Vagina (tissue), 2 donors: ENCODE measurements at regions not wholly inside any gene's neighbourhood (a gene's known extent, or its start where the extent isn't known, plus 50 kb on each side); places are given as distances from the start of the nearest gene placed in this dataset.

Experiments used
- DNase-seq, 2 donors: peaks; one replicate each; pipeline ENCODE4 v3.0.0-alpha.2; 2017; ENCODE audit errors: extremely low spot score in 2 of 2
- H3K27ac ChIP-seq: fragments of 200-600 bp; sonication (generic); one replicate; pipeline ENCODE4 v1.5.1; 2019
- H3K27me3 ChIP-seq: fragments of 200-600 bp; sonication (generic); one replicate; pipeline ENCODE4 v1.5.1; 2019
- H3K36me3 ChIP-seq, 2 donors: fragments of 200-600 bp; sonication (generic); one replicate each; pipeline ENCODE4 v1.5.1; 2017 to 2019
- H3K4me1 ChIP-seq: fragments of 200-600 bp; sonication (generic); one replicate; pipeline ENCODE4 v1.5.1; 2019
- H3K4me3 ChIP-seq, 2 donors: fragments of 200-600 bp; sonication (generic); 1 replicate in 1 of 2; 2 replicates in 1 of 2; pipeline ENCODE4 v1.5.1; 2016 to 2019
- H3K9me3 ChIP-seq: fragments of 200-600 bp; sonication (generic); one replicate; pipeline ENCODE4 v1.5.1; 2019
- CTCF ChIP-seq, 3 experiments: fragments of 450-650 bp in 2 of 3; fragments of 200-600 bp in 1 of 3; sonication (generic) in 1 of 3; IDR thresholded peaks; one replicate each; pipeline ENCODE4 v1.5.1; 2017 to 2019; ENCODE audit warnings: antibody characterized with exemption in 3 of 3, mild to moderate bottlenecking in 2 of 3, moderate library complexity in 2 of 3
- POLR2A ChIP-seq, 2 donors: fragments of 450-650 bp; IDR thresholded peaks; one replicate each; pipeline ENCODE4 v1.6.1; 2017; ENCODE audit warnings: antibody characterized with exemption in 2 of 2, mild to moderate bottlenecking in 2 of 2, moderate library complexity in 2 of 2
- POLR2AphosphoS5 ChIP-seq, 2 donors: sonication (generic); formaldehyde crosslinking; IDR thresholded peaks; one replicate each; pipeline ENCODE4 v1.9.0; 2017; ENCODE audit warnings: antibody characterized with exemption in 2 of 2, mild to moderate bottlenecking in 2 of 2, low read depth in 1 of 2; ENCODE audit not compliant: insufficient read depth in 1 of 2
- intact Hi-C: fragments of 100-400 bp; cut with DNase I; formaldehyde crosslinking; loops from one replicate; pipeline ENCODE4 v1.15.1; 2023

GRCh38 chr1:76003946-76004345, 70.6 kb upstream of the ST6GALNAC3 start:
- H3K4me1 ChIP-seq = no peaks in the 10 kb centered on the region
- no peak overlapping the region for H3K27ac ChIP-seq
- intact Hi-C loops = no loop called here
- H3K9me3 ChIP-seq = no peaks in the 10 kb centered on the region
- H3K4me3 ChIP-seq = no peak overlapping the region
- no peaks in the 10 kb centered on the region for H3K36me3 ChIP-seq
- no peak for TF ChIP-seq POLR2AphosphoS5 (IDR thresholded peaks at IDR 0.05; ENCODE audit: insufficient read depth in 1 of 2, low read depth in 1 of 2)
- no peak for TF ChIP-seq CTCF (IDR thresholded peaks at IDR 0.05)
- TF ChIP-seq POLR2A (IDR thresholded peaks at IDR 0.05) = no peak
- no peaks in the 10 kb centered on the region for H3K27me3 ChIP-seq
- no peak for DNase-seq

DNA sequence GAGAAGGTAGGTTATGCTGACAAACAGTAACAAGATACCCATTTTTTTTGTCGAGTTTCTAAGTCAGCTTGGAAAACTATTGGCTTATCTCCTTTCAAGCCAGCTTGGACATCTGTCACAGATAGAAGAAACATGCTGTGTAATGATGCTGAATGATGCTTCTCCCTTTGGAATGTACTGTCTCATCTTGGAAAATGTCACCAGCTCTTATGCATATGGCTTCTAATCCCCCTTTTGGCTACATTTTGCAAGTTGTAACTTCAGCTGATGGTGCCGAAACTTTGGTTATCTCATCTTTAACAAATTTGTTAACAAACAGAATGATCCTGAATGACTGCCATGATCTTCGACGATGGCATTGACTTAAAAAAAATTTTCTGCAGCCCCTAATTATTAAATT, 68.8 kb upstream of the ST6GALNAC3 start:
- Histone ChIP-seq H3K4me3 (no peak overlapping the region), H3K27me3 (no peaks in the 10 kb centered on the region), H3K27ac (no peak overlapping the region), H3K4me1 (no peaks in the 10 kb centered on the region), H3K36me3 (no peaks in the 10 kb centered on the region), H3K9me3 (no peaks in the 10 kb centered on the region)
- no peak for DNase-seq
- TF ChIP-seq POLR2AphosphoS5 (IDR thresholded peaks at IDR 0.05; ENCODE audit: insufficient read depth in 1 of 2, low read depth in 1 of 2) (no peak), POLR2A (IDR thresholded peaks at IDR 0.05) (no peak), CTCF (IDR thresholded peaks at IDR 0.05) (no peak)
- intact Hi-C loops = no loop called here

DNA sequence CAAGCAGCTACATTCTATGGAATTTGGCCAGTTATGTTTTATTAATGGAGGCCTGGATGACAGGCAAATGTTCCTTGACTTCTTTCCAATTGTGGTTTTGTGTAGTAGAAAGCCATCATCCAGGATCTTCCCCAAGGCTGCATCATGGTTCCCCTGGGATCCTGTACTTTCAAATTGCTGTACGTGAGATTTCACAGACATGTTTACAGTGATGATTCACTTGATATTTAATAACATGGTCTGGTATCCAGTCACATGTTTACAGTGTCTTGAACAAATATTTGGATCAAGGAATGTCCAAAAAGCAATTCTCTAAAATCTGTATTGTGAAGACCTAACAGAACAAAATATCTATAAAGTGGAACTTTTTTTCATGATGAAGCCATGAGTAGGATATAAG, 68.3 kb upstream of the ST6GALNAC3 start:
- no peak for DNase-seq
- no peak overlapping the region for H3K27ac ChIP-seq
- no peaks in the 10 kb centered on the region for H3K36me3 ChIP-seq
- H3K4me3 ChIP-seq = no peak overlapping the region
- no peaks in the 10 kb centered on the region for H3K27me3 ChIP-seq
- no peaks in the 10 kb centered on the region for H3K4me1 ChIP-seq
- intact Hi-C loops = no loop called here
- H3K9me3 ChIP-seq = no peaks in the 10 kb centered on the region
- no peak for TF ChIP-seq POLR2A (IDR thresholded peaks at IDR 0.05)
- TF ChIP-seq CTCF (IDR thresholded peaks at IDR 0.05) = no peak
- TF ChIP-seq POLR2AphosphoS5 (IDR thresholded peaks at IDR 0.05; ENCODE audit: insufficient read depth in 1 of 2, low read depth in 1 of 2) = no peak

DNA sequence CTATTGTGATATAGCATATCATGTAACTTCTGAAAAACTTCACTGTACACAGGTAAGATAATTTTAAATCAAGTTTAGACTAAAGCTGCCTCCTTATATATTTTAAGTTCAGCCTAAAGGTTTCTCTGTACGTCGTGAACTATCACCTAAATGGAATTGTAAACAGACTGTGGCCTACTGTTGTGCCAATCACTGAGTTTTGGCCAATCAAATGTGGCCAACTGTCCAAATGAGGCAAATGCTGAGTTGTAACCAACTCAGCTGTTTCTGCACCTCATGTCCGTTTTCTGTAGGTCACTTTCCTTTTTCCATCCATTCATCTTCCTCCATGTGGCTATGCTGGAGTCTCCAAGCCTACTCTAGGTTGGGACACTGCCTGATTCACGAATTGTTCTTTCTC, 63.7 kb upstream of the ST6GALNAC3 start:
- H3K4me3 ChIP-seq = no peak overlapping the region
- no peaks in the 10 kb centered on the region for H3K4me1 ChIP-seq
- no peaks in the 10 kb centered on the region for H3K9me3 ChIP-seq
- intact Hi-C loops = no loop called here
- TF ChIP-seq CTCF (IDR thresholded peaks at IDR 0.05) (no peak), POLR2A (IDR thresholded peaks at IDR 0.05) (no peak), POLR2AphosphoS5 (IDR thresholded peaks at IDR 0.05; ENCODE audit: insufficient read depth in 1 of 2, low read depth in 1 of 2) (no peak)
- H3K36me3 ChIP-seq = no peaks in the 10 kb centered on the region
- no peak overlapping the region for H3K27ac ChIP-seq
- no peaks in the 10 kb centered on the region for H3K27me3 ChIP-seq
- DNase-seq = no peak

- no peak for TF ChIP-seq POLR2AphosphoS5 (IDR thresholded peaks at IDR 0.05; ENCODE audit: insufficient read depth in 1 of 2, low read depth in 1 of 2)
- intact Hi-C loops = no loop called here
Observed at GRCh38 chr1:76012341-76013205, 62.0 kb upstream of the ST6GALNAC3 start.

More at GRCh38 chr1:76012341-76013205, 62.0 kb upstream of the ST6GALNAC3 start:
- Histone ChIP-seq H3K36me3 (no peaks in the 10 kb centered on the region), H3K27ac (no peak overlapping the region), H3K4me1 (no peaks in the 10 kb centered on the region), H3K9me3 (no peaks in the 10 kb centered on the region), H3K4me3 (no peak overlapping the region), H3K27me3 (no peaks in the 10 kb centered on the region)
- DNase-seq = no peak
